ENCODE measurements at regions not wholly inside any gene's neighbourhood (a gene's known extent, or its start where the extent isn't known, plus 50 kb on each side); places are given as distances from the start of the nearest gene placed in this dataset.
"Not testable (repeated sequence)": the region's sequence is repeated elsewhere in the genome, so short reads cannot be mapped to it uniquely, and the experiment has no call there.

DNA sequence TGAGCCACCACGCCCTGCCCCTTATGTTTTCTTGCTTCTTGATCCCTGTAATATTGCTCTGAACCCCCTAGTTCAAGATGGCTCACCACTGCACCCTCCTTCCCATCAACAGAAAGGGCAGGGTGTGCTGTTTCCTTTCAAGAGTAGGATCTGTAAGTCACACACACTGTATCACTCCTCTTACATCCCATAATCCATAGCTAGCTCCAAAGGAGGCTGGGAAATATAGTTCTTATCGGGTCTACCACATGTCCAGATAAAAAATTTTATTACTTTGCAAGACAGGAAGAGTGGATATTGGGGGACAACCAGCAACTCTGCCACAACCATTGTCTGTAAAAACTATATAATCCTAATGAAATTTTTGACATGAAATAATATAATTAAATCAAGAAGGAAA is 79.6 kb downstream of the C9orf50 start:
- no peaks in the 10 kb centered on the region for H3K4me1 ChIP-seq (ENCODE audit: low read depth, poor library complexity, severe bottlenecking)
- no peak for TF ChIP-seq CTCF (conservative IDR thresholded peaks at IDR 0.05; ENCODE audit: low read depth, low read length)
- no peaks in the 10 kb centered on the region for H3K79me2 ChIP-seq (ENCODE audit: insufficient read depth, low read depth)

GRCh38 chr9:129539446-129539845 is 81.5 kb downstream of the C9orf50 start:
- no peaks in the 10 kb centered on the region for H3K4me1 ChIP-seq (ENCODE audit: low read depth, poor library complexity, severe bottlenecking)
- H3K27ac ChIP-seq: no peak overlapping the region
- no peak overlapping the region for H3K4me2 ChIP-seq
- no peak overlapping the region for H3K4me3 ChIP-seq (IDR thresholded peaks at IDR 0.05; ENCODE audit: insufficient read depth, low read depth, low read length)
- H4K20me1 ChIP-seq (ENCODE audit: insufficient read depth): no peaks in the 10 kb centered on the region
- no peak overlapping the region for H3K9ac ChIP-seq
- H3K79me2 ChIP-seq (ENCODE audit: insufficient read depth, low read depth): no peaks in the 10 kb centered on the region
- H3K27me3 ChIP-seq (ENCODE audit: insufficient read depth, low read depth): no peaks in the 10 kb centered on the region
- no peaks in the 10 kb centered on the region for H3K36me3 ChIP-seq (ENCODE audit: insufficient read depth)
- no peak overlapping the region for H2AFZ ChIP-seq (ENCODE audit: low read depth)
- TF ChIP-seq CTCF (conservative IDR thresholded peaks at IDR 0.05; ENCODE audit: low read depth, low read length): no peak

More for the DNA sequence above, 79.6 kb downstream of the C9orf50 start:
- Histone ChIP-seq H2AFZ (ENCODE audit: low read depth) (no peak overlapping the region), H3K27ac (no peak overlapping the region), H3K27me3 (ENCODE audit: insufficient read depth, low read depth) (no peaks in the 10 kb centered on the region), H3K4me2 (no peak overlapping the region), H3K9ac (no peak overlapping the region), H3K4me3 (IDR thresholded peaks at IDR 0.05; ENCODE audit: insufficient read depth, low read depth, low read length) (no peak overlapping the region), H3K36me3 (ENCODE audit: insufficient read depth) (no peaks in the 10 kb centered on the region), H4K20me1 (ENCODE audit: insufficient read depth) (no peaks in the 10 kb centered on the region)

GRCh38 chr9:129531860-129532402 is 89.0 kb downstream of the C9orf50 start:
- not testable (repeated sequence) for H3K4me3 ChIP-seq (IDR thresholded peaks at IDR 0.05; ENCODE audit: insufficient read depth, low read depth, low read length); H4K20me1 ChIP-seq (ENCODE audit: insufficient read depth); H3K27ac ChIP-seq; H3K4me1 ChIP-seq (ENCODE audit: low read depth, poor library complexity, severe bottlenecking); H3K36me3 ChIP-seq (ENCODE audit: insufficient read depth); H3K79me2 ChIP-seq (ENCODE audit: insufficient read depth, low read depth); H3K27me3 ChIP-seq (ENCODE audit: insufficient read depth, low read depth); H3K9ac ChIP-seq; H2AFZ ChIP-seq (ENCODE audit: low read depth); H3K4me2 ChIP-seq

- not testable (repeated sequence) for H2AFZ ChIP-seq (ENCODE audit: low read depth); H3K4me1 ChIP-seq (ENCODE audit: low read depth, poor library complexity, severe bottlenecking); H3K27ac ChIP-seq; H3K36me3 ChIP-seq (ENCODE audit: insufficient read depth); H3K9ac ChIP-seq; H3K4me2 ChIP-seq; H3K79me2 ChIP-seq (ENCODE audit: insufficient read depth, low read depth); H3K4me3 ChIP-seq (IDR thresholded peaks at IDR 0.05; ENCODE audit: insufficient read depth, low read depth, low read length); H4K20me1 ChIP-seq (ENCODE audit: insufficient read depth); H3K27me3 ChIP-seq (ENCODE audit: insufficient read depth, low read depth)
These were observed 92.9 kb downstream of the C9orf50 start for GRCh38 chr9:129527955-129528354.

DNA sequence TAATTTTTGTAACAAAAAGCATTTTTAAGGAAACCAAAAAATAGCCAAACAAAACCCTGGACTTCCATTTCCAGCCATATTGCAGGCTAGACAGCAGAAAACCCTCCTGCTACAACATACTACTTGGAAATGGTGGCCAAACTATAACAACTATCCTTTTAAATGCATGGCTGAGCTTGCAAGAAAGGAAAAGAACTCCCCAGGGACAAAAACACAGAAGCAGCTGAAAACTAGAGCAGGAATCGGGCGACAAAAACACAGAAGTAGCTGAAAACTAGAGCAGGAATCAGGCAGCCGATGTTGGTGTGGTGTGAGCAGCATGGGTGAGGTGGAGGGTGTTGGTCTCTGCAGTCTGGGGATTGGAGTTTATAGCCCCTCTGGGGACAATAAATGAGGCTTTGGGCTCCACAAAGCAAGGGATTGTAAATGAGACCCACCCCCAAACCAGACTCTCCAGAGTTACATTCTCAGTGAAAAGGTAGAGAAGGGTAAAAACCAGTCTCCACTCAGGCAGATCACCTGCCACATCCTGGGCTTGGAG is 95.2 kb downstream of the C9orf50 start:
- no peaks in the 10 kb centered on the region for H3K4me1 ChIP-seq (ENCODE audit: low read depth, poor library complexity, severe bottlenecking)
- no peaks in the 10 kb centered on the region for H3K27me3 ChIP-seq (ENCODE audit: insufficient read depth, low read depth)
- no peaks in the 10 kb centered on the region for H3K79me2 ChIP-seq (ENCODE audit: insufficient read depth, low read depth)
- H3K4me3 ChIP-seq (IDR thresholded peaks at IDR 0.05; ENCODE audit: insufficient read depth, low read depth, low read length): no peak overlapping the region
- no peak overlapping the region for H2AFZ ChIP-seq (ENCODE audit: low read depth)
- H3K4me2 ChIP-seq: no peak overlapping the region
- H3K27ac ChIP-seq: no peak overlapping the region
- H3K9ac ChIP-seq: no peak overlapping the region
- H3K36me3 ChIP-seq (ENCODE audit: insufficient read depth): no peaks in the 10 kb centered on the region
- H4K20me1 ChIP-seq (ENCODE audit: insufficient read depth): no peaks in the 10 kb centered on the region
- TF ChIP-seq CTCF (conservative IDR thresholded peaks at IDR 0.05; ENCODE audit: low read depth, low read length): no peak
